ENCODE measurements at regions not wholly inside any gene's neighbourhood (a gene's known extent, or its start where the extent isn't known, plus 50 kb on each side); places are given as distances from the start of the nearest gene placed in this dataset.

DNA sequence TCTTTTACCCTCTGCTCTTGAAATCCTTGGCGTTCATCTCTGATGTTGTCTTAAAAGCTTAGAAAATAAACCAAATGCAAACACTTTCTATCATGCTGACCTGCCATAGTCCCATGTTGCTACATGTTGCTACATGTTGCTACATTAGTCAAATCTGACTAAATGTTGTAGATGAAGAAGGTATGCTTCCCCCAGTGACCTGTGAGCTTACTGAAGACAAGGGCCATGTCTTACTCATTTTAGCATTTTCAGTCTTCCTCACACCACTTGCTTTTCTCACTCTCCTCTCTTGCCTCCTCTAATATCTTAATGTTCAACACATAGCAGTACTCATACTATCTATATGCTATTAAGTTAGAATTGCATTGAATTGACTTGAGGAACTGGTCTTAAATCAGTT lies 346.4 kb upstream of the MTNR1B start:
- no peak overlapping the region for H3K9ac ChIP-seq (ENCODE audit: low read length)
- no peaks in the 10 kb centered on the region for H3K27me3 ChIP-seq (ENCODE audit: control insufficient read depth in 1 of 2, insufficient read depth in 2 of 2, low read length in 2 of 2)
- no peak overlapping the region for H3K27ac ChIP-seq (ENCODE audit: low read depth, low read length)
- H3K9me3 ChIP-seq (ENCODE audit: low read length) = no peaks in the 10 kb centered on the region
- no peak overlapping the region for H3K4me3 ChIP-seq (ENCODE audit: low read depth in 1 of 2, low read length in 2 of 2)
- H3K36me3 ChIP-seq (ENCODE audit: insufficient read depth, low read length) = no peaks in the 10 kb centered on the region
- H3K4me1 ChIP-seq (ENCODE audit: insufficient read depth, low read length) = no peaks in the 10 kb centered on the region

DNA sequence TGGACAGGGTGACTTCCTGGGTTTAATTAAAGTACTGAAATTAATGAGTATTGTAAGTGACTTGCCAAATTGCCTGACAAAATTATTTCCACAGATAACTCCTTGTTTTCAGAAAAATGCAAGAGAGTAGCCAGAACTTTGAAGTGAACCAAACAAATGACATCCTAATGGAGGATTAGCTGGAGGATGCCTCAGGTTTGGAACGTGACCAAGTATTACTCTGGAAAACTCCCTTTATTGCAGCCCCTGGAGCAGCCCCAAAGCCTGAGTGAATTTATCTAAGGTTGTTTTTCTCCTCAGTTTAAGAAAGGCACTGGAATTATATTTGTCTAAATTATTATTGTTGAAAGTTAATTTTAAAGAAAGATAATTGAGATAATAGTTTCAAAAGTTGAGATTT lies 343.6 kb upstream of the MTNR1B start:
- Histone ChIP-seq H3K36me3 (ENCODE audit: insufficient read depth, low read length) (no peaks in the 10 kb centered on the region), H3K4me3 (ENCODE audit: low read depth in 1 of 2, low read length in 2 of 2) (no peak overlapping the region), H3K4me1 (ENCODE audit: insufficient read depth, low read length) (no peaks in the 10 kb centered on the region), H3K9me3 (ENCODE audit: low read length) (no peaks in the 10 kb centered on the region), H3K27me3 (ENCODE audit: control insufficient read depth in 1 of 2, insufficient read depth in 2 of 2, low read length in 2 of 2) (no peaks in the 10 kb centered on the region), H3K27ac (ENCODE audit: low read depth, low read length) (no peak overlapping the region), H3K9ac (ENCODE audit: low read length) (no peak overlapping the region)

DNA sequence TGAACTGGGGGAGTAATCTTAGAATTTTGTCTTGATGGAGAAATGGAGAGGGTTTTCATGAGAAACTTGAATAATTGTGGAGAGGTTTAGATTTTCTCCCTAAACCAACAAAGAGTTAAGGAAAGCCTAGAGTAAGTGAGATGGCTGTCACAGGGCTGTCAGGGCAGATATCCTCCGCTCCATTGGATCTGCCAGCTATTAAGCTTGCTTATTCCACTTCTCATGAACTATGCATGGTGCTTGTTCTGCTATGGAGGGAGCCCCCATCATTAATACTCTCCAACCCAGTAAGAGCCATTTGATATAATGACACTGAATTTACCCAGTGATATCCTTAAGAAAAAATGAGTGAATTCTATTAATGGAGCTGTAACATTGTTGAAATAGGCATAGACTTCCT lies 342.8 kb upstream of the MTNR1B start:
- Histone ChIP-seq H3K27me3 (ENCODE audit: control insufficient read depth in 1 of 2, insufficient read depth in 2 of 2, low read length in 2 of 2) (no peaks in the 10 kb centered on the region), H3K4me3 (ENCODE audit: low read depth in 1 of 2, low read length in 2 of 2) (no peak overlapping the region), H3K4me1 (ENCODE audit: insufficient read depth, low read length) (no peaks in the 10 kb centered on the region), H3K36me3 (ENCODE audit: insufficient read depth, low read length) (no peaks in the 10 kb centered on the region), H3K9ac (ENCODE audit: low read length) (no peak overlapping the region), H3K9me3 (ENCODE audit: low read length) (no peaks in the 10 kb centered on the region), H3K27ac (ENCODE audit: low read depth, low read length) (no peak overlapping the region)

DNA sequence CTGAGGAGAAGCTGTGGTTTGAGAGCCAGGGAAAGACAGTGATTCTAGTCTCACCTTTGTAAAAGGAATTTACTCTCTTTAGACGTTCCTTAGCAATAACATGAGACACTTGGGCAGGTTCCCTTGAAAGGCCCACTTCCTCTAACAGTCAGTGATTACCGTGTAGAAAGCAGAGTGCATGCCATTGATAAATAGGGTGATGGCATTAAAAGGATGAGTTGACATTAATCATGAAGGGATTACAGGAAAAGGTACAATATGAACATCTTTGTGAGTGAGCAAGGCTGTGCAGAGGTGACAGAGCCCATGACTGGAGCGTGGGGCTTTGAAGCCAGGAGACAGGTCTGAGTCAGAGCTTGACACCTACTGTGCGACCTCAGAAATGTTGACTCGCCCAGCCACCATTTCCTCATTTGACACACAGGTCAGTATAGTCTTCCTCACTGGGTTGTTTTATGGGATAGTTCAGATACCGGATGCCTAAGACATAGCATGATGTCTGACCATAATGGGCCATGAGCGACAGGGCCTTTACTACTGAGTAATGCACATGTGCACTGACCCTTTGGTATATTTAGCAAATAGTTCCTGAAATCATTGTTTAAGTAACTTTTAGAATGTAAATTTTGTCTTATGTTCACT lies 341.7 kb upstream of the MTNR1B start:
- no peak overlapping the region for H3K4me3 ChIP-seq (ENCODE audit: low read depth in 1 of 2, low read length in 2 of 2)
- H3K4me1 ChIP-seq (ENCODE audit: insufficient read depth, low read length) = no peaks in the 10 kb centered on the region
- H3K27me3 ChIP-seq (ENCODE audit: control insufficient read depth in 1 of 2, insufficient read depth in 2 of 2, low read length in 2 of 2) = no peaks in the 10 kb centered on the region
- H3K9ac ChIP-seq (ENCODE audit: low read length) = no peak overlapping the region
- H3K9me3 ChIP-seq (ENCODE audit: low read length) = no peaks in the 10 kb centered on the region
- H3K36me3 ChIP-seq (ENCODE audit: insufficient read depth, low read length) = no peaks in the 10 kb centered on the region
- H3K27ac ChIP-seq (ENCODE audit: low read depth, low read length) = no peak overlapping the region

DNA sequence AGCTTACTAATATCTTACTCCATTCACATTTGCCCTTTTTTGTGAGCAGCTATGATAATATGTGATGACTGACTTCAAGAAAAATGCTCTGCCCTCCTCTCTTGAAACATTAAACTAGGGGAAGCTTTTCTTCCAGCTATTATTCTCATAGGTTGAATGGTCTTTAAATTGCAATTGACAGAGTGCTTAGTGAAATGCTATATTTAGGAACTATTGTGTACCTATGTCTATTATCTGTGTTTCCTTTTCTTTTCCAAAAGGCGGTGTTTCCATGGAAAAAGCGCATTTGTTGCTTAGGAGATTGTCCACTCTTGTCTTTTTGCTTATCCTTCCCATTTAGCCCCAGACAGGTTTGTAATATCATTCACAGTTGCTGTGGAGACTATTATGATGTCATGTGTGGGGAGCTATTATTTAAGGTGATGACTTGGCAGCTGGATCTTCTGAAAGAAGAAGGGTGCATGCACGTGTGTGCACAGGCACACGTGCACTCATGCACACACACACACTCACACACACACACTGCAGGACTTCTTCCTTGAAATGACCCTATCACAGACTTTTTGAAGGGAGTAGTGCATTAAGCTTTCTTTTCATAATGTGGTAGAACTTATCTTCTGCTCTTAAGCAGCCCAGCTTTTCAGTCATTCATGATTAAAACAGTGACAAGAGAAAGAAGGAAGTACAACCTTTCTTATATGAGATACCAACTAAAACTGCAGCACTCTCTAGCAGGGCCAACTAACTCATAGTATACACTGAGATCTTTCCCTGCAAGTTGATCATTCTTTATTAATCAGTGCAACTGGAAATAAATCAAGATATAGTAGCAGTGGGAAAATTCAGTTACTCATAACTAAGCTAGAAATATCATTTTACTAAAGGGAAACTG lies 340.8 kb upstream of the MTNR1B start:
- H3K27me3 ChIP-seq (ENCODE audit: control insufficient read depth in 1 of 2, insufficient read depth in 2 of 2, low read length in 2 of 2) = no peaks in the 10 kb centered on the region
- no peaks in the 10 kb centered on the region for H3K4me1 ChIP-seq (ENCODE audit: insufficient read depth, low read length)
- no peak overlapping the region for H3K27ac ChIP-seq (ENCODE audit: low read depth, low read length)
- H3K36me3 ChIP-seq (ENCODE audit: insufficient read depth, low read length) = no peaks in the 10 kb centered on the region
- H3K9me3 ChIP-seq (ENCODE audit: low read length) = no peaks in the 10 kb centered on the region
- no peak overlapping the region for H3K4me3 ChIP-seq (ENCODE audit: low read depth in 1 of 2, low read length in 2 of 2)
- no peak overlapping the region for H3K9ac ChIP-seq (ENCODE audit: low read length)

DNA sequence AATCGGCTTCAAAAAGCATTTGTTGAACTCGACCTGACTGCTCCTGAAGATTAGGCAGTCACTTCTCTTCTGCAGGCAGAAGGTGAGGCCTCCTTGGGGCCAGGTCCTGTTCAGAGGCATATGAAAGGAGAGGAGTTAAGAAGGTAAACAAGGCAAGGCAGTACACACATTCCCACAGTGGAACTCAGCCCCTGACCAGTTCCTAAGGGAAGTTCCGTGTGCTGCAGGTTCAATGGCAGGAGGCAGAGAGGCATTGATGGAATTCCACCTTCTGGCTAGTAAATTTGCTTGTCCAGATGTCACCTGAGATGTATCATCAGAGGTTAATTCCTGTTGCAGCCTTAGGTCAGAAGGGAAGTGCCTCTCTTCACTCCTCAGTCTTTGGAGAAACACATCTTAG lies 337.0 kb upstream of the MTNR1B start:
- H3K9ac ChIP-seq (ENCODE audit: low read length) = no peak overlapping the region
- no peak overlapping the region for H3K4me3 ChIP-seq (ENCODE audit: low read depth in 1 of 2, low read length in 2 of 2)
- H3K9me3 ChIP-seq (ENCODE audit: low read length) = no peaks in the 10 kb centered on the region
- no peaks in the 10 kb centered on the region for H3K27me3 ChIP-seq (ENCODE audit: control insufficient read depth in 1 of 2, insufficient read depth in 2 of 2, low read length in 2 of 2)
- no peak overlapping the region for H3K27ac ChIP-seq (ENCODE audit: low read depth, low read length)
- H3K4me1 ChIP-seq (ENCODE audit: insufficient read depth, low read length) = no peaks in the 10 kb centered on the region
- no peaks in the 10 kb centered on the region for H3K36me3 ChIP-seq (ENCODE audit: insufficient read depth, low read length)

DNA sequence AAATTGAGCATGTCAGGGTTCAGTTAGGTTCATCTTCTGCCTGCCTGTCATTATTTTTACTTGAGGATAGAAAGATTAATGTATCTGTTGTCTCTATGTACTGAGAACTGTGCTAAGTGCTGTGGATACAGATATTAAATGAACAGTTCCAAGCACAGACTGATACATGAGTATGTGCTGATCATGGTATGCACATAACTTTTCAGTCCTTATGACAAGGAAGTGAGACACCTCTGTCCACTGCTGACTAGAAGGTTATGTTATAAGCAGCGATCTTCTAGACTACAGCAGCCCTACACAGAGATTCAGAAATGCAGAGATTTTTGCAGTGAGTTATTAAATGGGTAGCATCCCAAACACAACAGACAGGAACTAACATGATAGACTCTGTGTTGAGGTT lies 335.6 kb upstream of the MTNR1B start:
- Histone ChIP-seq H3K36me3 (ENCODE audit: insufficient read depth, low read length) (no peaks in the 10 kb centered on the region), H3K27me3 (ENCODE audit: control insufficient read depth in 1 of 2, insufficient read depth in 2 of 2, low read length in 2 of 2) (no peaks in the 10 kb centered on the region), H3K4me1 (ENCODE audit: insufficient read depth, low read length) (no peaks in the 10 kb centered on the region), H3K9me3 (ENCODE audit: low read length) (no peaks in the 10 kb centered on the region), H3K9ac (ENCODE audit: low read length) (no peak overlapping the region), H3K27ac (ENCODE audit: low read depth, low read length) (no peak overlapping the region), H3K4me3 (ENCODE audit: low read depth in 1 of 2, low read length in 2 of 2) (no peak overlapping the region)

DNA sequence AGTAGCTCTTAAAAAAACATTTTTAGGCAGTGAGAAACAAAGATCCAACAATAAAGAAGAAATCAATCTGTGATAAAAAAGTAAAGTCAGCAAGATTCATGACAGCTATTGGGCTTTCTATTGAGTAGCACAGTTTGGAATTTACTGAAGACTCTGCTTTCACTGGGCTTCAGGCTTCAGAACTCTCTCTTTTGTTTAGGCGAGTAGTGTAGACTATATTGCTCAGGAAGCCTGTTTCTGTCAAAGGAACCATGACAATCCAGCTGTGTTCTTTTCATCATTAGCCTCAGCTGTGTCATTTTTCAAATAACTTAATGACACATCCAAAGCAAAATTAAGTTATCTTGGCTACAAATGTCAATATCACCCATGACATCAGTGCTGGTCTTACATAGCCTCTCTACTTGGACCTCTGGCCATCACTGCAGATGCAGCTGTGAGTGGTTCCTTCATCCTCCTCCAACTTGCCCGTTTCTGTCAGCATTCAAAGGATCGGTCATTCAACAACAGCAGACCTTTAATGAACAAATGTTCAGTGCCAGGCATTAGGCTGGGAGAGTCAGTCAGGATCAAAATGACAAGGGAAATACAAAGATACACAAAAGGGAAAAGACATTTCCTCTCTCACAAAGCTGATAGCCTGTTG lies 332.8 kb upstream of the MTNR1B start:
- Histone ChIP-seq H3K4me3 (ENCODE audit: low read depth in 1 of 2, low read length in 2 of 2) (no peak overlapping the region), H3K36me3 (ENCODE audit: insufficient read depth, low read length) (no peaks in the 10 kb centered on the region), H3K9ac (ENCODE audit: low read length) (no peak overlapping the region), H3K27me3 (ENCODE audit: control insufficient read depth in 1 of 2, insufficient read depth in 2 of 2, low read length in 2 of 2) (no peaks in the 10 kb centered on the region), H3K4me1 (ENCODE audit: insufficient read depth, low read length) (no peaks in the 10 kb centered on the region), H3K9me3 (ENCODE audit: low read length) (no peaks in the 10 kb centered on the region), H3K27ac (ENCODE audit: low read depth, low read length) (no peak overlapping the region)

DNA sequence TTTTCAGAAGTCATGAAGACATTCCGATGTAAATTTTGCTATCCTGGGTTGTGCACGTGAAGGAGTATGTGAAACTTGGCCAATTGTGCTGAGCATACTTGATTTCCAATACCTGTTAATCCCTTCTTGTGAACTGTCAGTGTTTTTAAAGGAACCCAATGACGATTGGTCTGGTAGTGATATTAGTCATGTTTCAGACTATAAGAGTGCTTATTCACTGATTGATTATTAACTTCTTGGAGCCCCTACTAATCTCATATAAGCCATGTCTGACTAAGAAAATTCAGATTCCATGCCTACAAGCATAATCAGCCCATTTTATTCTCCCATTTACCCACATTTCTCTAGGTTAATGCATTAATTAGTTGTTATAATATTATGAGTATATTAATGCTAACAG lies 330.8 kb upstream of the MTNR1B start:
- Histone ChIP-seq H3K9me3 (ENCODE audit: low read length) (no peaks in the 10 kb centered on the region), H3K27me3 (ENCODE audit: control insufficient read depth in 1 of 2, insufficient read depth in 2 of 2, low read length in 2 of 2) (no peaks in the 10 kb centered on the region), H3K36me3 (ENCODE audit: insufficient read depth, low read length) (no peaks in the 10 kb centered on the region), H3K9ac (ENCODE audit: low read length) (no peak overlapping the region), H3K27ac (ENCODE audit: low read depth, low read length) (no peak overlapping the region), H3K4me3 (ENCODE audit: low read depth in 1 of 2, low read length in 2 of 2) (no peak overlapping the region), H3K4me1 (ENCODE audit: insufficient read depth, low read length) (peaks cover 7% of the 10 kb centered on the region)

DNA sequence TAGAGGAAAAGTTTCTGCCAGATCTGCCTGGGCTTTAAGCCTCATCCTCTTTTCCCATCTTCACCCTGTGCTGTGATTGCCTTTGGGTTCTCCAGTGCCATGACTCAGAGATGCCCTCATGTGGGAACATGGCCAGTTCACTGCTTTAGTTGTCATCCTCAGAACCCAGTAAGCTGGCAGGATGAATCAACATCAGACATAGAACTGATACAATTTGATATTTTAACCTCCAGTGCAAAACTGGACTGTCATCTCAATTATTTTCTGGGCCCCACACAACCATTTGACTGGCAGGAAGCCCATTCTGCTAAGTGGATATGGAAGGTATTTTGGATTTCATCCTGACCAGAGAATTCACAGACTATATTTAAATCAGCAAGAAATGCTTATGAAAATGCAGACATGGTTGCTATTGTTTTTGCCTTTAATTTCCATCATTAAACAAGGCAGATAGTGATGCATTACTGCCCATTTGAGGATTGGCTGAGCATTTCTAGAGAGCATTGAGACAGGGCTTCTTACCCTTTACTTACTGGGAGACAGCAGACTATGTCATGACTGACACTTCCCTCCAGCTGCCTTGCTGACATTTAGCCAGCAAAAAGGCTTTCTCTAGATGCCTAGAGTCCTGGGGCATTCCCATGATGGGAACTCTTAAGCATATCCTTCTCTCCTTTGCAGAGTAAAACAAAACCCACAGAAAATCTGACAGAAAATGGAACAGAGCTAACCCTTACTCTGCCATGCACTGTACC lies 327.1 kb upstream of the MTNR1B start:
- Histone ChIP-seq H3K9me3 (ENCODE audit: low read length) (no peaks in the 10 kb centered on the region), H3K27me3 (ENCODE audit: control insufficient read depth in 1 of 2, insufficient read depth in 2 of 2, low read length in 2 of 2) (no peaks in the 10 kb centered on the region), H3K9ac (ENCODE audit: low read length) (no peak overlapping the region), H3K4me1 (ENCODE audit: insufficient read depth, low read length) (peaks cover 7% of the 10 kb centered on the region), H3K4me3 (ENCODE audit: low read depth in 1 of 2, low read length in 2 of 2) (no peak overlapping the region), H3K36me3 (ENCODE audit: insufficient read depth, low read length) (no peaks in the 10 kb centered on the region), H3K27ac (ENCODE audit: low read depth, low read length) (no peak overlapping the region)

DNA sequence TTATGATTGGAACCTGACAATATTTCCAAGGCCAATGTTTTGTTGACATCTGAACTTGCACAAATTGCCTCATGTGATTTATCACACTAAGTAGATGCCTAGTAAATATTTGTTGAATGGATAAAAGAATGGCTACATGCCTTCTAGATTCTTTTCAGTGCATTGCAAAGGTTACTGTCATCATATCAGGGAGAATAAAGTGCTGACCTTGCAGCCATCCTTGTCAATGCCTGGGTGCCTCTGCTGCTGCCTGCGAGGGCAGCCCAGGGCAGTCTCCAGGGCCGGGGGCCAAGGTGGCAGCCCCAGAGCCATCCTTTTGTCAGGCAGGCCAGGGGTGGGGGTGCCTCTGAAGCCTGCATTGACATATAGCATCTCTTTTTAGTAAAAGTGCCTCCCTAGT lies 325.6 kb upstream of the MTNR1B start:
- H3K4me3 ChIP-seq (ENCODE audit: low read depth in 1 of 2, low read length in 2 of 2) = no peak overlapping the region
- H3K4me1 ChIP-seq (ENCODE audit: insufficient read depth, low read length) = peaks cover 7% of the 10 kb centered on the region
- no peaks in the 10 kb centered on the region for H3K36me3 ChIP-seq (ENCODE audit: insufficient read depth, low read length)
- H3K9ac ChIP-seq (ENCODE audit: low read length) = no peak overlapping the region
- no peaks in the 10 kb centered on the region for H3K27me3 ChIP-seq (ENCODE audit: control insufficient read depth in 1 of 2, insufficient read depth in 2 of 2, low read length in 2 of 2)
- H3K9me3 ChIP-seq (ENCODE audit: low read length) = no peaks in the 10 kb centered on the region
- H3K27ac ChIP-seq (ENCODE audit: low read depth, low read length) = no peak overlapping the region
